GM21576 (cell line): ENCODE measurements at regions not wholly inside any gene's neighbourhood (a gene's known extent, or its start where the extent isn't known, plus 50 kb on each side); places are given as distances from the start of the nearest gene placed in this dataset.
"Not testable (repeated sequence)": the region's sequence is repeated elsewhere in the genome, so short reads cannot be mapped to it uniquely, and the experiment has no call there.

ENCODE experiments used
- ATAC-seq: cut with Tn5 transposase; IDR thresholded peaks from one replicate; pipeline ENCODE4 v1.9.1; 2021; ENCODE audit warnings: mild to moderate bottlenecking, moderate library complexity; ENCODE audit not compliant: unreplicated experiment

- not testable (repeated sequence) for ATAC-seq
These were observed 278.8 kb downstream of the FAM47B start for GRCh38 chrX:35221391-35221790.

GRCh38 chrX:35244088-35244741 lies 301.6 kb downstream of the FAM47B start:
- ATAC-seq, result no peak

- no peak for ATAC-seq
These were observed 302.4 kb downstream of the FAM47B start for GRCh38 chrX:35244796-35245508.

GRCh38 chrX:35251226-35251625 lies 308.6 kb downstream of the FAM47B start:
- ATAC-seq, result no peak

GRCh38 chrX:35276115-35276514 lies 333.5 kb downstream of the FAM47B start:
- no peak for ATAC-seq

- no peak for ATAC-seq
These were observed 342.8 kb downstream of the FAM47B start for GRCh38 chrX:35285289-35285962.

- ATAC-seq, result no peak
These were observed 346.1 kb downstream of the FAM47B start for GRCh38 chrX:35288657-35289056.

- ATAC-seq, result no peak
These were observed 347.4 kb downstream of the FAM47B start for GRCh38 chrX:35289952-35290351.

- ATAC-seq, result no peak
These were observed 348.4 kb downstream of the FAM47B start for GRCh38 chrX:35291013-35291412.

GRCh38 chrX:35292522-35292921 lies 349.9 kb downstream of the FAM47B start:
- no peak for ATAC-seq

GRCh38 chrX:35305037-35305436 lies 362.4 kb downstream of the FAM47B start:
- ATAC-seq, result not testable (repeated sequence)

GRCh38 chrX:35339796-35340195 lies 397.2 kb downstream of the FAM47B start:
- no peak for ATAC-seq

GRCh38 chrX:35340465-35340864 lies 397.9 kb downstream of the FAM47B start:
- ATAC-seq, result no peak

GRCh38 chrX:35351212-35351611 lies 408.6 kb downstream of the FAM47B start:
- ATAC-seq, result no peak

- ATAC-seq, result no peak
These were observed 409.3 kb downstream of the FAM47B start for GRCh38 chrX:35351795-35352483.

- no peak for ATAC-seq
These were observed 415.1 kb downstream of the FAM47B start for GRCh38 chrX:35357656-35358055.

- ATAC-seq, result no peak
These were observed 420.3 kb downstream of the FAM47B start for GRCh38 chrX:35362866-35363265.

- no peak for ATAC-seq
These were observed 424.0 kb upstream of the MAGEB16 start for GRCh38 chrX:35374116-35374515.

- ATAC-seq, result peak; percentile 75
These were observed 417.1 kb upstream of the MAGEB16 start for GRCh38 chrX:35380808-35381700.

GRCh38 chrX:35381709-35382108 lies 416.4 kb upstream of the MAGEB16 start:
- ATAC-seq, result not testable (repeated sequence)
